NCI-H128 (cell line): ENCODE measurements at regions not wholly inside any gene's neighbourhood (a gene's known extent, or its start where the extent isn't known, plus 50 kb on each side); places are given as distances from the start of the nearest gene placed in this dataset.

ENCODE experiments used
- DNase-seq: peaks from one replicate; lab custom pipeline; 2025; ENCODE audit not compliant: unreplicated experiment; lab: John Stamatoyannopoulos, UW

DNA sequence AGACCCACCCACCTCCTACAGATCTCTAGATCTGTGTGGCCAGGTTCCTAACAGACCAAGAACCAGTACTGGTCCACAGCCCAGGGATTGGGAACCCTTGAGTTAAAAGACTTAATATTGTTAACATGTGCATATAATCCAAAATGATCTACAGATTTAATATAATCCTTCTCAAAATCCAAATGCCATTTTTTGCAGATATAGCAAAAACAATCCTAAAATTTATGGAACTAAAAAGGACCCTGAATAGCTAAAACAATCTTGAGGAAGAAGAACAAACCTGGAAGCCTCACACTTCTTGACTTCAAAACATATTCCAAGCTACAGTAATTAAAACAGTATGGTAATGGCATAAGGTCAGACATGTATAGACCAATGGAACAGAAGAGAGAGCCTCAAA lies 206.9 kb upstream of the SIX2 start:
- no peak for DNase-seq

DNA sequence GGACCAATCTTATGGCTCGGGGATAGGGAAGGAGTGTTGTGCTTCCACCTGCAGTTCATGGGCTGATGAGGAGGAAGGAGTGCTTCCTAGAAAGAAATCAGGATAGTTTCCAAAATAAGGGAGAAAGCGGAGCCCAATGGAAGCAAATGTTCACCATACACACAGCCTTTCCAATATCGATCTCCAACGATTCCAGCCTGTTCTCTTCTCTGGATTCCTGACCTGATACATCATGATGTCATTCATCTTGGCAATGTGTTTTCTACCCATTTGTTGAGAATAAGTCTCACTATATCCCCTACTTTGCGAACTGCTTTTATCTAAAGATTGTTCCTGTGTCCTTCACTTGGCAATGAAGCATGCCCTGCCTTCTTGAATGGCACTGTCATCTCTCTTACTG lies 205.3 kb upstream of the SIX2 start:
- no peak for DNase-seq

DNA sequence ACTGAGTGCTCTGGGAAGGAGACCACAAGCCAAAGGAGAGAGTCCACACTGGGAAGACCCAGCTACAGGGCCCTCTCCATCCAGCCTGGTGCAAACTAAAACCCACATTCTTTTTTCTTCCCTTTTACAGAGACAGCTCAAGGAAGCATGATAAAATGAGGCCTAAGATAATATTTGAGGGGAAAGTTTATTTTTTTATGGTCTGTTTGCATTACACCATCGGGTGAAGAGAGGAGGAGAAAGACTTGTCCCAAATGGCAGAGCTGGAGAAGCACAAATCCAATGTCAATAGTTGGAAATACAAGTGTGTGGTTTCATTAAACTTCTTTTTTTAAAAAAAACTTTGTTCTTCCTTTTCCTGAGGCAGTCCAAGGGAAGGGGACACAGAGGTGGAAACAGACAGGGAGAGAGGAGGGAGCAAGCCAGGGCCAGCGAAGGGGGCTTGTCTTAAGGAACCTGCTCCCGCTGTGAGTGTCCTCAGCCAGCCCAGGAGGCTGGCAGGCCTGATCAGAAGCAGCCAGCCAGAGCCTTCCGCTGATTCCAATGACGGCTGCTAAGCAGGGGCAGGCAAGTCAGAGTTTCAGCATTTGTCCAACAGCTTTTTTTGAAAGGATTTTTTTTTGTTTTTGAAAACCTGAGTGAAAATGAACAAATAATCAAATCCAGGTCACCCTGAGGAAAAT lies 203.8 kb upstream of the SIX2 start:
- DNase-seq = no peak

DNA sequence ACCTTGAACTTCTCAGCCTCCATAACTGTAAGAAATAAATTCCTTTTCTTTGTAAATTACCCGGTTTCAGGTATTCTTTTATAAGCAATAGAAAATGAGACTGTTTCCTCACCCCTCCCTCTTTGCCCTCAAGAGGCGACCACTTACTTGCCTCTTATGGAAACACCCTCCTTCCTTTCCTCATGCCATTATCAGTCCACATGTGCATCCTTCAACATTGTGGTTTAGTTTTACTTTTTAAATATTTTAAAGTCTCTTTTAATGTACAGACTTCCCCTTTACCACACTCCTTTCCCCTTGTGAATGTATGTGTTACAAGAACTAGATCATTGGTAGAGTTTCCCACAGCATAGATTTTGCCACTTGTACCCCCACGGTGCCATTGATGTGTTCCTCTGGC lies 202.4 kb upstream of the SIX2 start:
- DNase-seq = no peak

DNA sequence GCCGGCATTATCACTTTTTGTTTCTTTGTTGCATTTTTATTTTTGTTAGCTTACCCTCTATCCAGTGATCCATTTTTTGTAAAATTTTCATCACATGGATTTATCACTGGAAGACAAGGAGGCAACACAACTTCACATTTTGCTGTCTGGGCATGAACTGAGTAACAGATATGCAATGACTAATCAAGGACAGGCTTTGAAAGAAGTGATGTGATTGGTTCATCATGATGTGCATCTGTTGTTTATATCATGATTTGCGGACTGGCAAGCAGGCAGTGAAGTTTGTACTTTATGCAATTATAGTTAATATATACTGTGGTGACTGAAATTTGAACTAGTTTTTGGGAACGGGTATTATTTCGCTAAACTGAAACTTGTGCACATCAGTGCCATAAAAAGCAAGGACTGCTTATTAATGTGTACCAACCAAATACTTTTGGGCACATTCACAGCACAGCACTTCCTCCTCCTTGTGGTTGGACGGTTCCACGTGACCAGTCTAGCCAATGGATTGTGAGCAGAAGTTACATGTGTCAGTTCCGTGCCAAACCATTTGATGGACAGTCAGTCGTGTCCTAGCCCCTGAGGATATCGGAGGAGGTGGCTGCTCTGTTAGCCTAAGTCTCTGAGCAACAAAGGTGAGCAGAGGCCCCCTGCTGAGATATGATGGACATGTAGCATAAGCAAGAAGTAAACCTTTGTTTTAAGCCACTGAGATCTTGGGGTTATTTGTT lies 201.4 kb upstream of the SIX2 start:
- no peak for DNase-seq

DNA sequence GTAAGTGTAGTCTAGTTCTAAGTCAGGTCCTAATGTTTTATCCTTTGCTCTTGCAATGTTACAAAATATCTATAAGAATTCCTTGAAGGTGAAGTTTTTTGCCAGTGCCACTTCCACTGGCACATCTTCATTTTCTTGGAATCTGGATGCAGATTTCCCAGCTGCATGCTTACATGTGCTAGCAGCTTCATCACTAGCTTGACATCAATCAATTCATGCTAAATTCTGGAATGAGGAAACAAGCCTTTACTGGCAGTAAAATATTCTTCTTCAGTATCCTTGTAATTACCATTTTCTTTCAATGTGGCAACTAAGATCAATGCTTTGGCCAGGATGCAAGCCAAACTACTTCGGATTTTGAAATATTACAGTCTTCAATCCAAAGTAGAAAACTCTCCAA lies 200.6 kb upstream of the SIX2 start:
- DNase-seq = no peak

DNA sequence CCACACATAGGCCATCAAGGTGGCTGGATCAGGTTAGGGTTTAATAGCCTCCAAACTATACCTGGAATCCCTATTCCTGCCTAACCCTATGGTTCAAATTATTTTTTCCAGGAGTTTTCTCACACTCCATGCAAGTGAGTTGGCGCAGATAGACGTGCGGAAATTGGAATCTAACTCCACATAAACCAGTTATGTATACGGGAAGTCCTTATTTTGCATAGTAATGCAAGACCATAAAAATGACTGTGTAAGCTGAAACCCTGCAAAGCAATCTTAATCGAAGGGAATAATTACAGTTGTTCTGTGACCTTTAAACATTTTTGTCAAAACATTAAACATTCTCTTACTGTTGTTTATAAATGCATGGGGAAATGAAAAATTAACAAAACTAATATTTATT lies 200.1 kb upstream of the SIX2 start:
- no peak for DNase-seq

DNA sequence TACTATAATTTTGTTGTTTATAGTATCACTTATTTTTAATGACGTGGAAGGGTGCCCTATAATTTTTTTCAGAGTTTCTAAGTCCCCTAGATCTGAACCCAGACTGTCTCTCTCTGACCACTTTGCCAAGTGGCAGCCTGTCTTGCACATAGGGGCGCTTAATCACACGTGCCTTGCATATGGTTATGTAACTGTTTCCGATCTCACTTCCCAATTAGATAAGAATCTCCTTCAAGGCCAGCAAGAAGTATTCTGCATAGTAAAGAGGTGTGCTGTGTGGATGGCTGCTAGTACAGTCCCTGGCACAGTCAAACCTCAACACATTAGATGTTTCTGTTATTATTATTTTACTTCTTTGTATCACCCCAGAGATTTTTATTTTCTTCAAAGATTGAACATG lies 197.8 kb upstream of the SIX2 start:
- DNase-seq = no peak

DNA sequence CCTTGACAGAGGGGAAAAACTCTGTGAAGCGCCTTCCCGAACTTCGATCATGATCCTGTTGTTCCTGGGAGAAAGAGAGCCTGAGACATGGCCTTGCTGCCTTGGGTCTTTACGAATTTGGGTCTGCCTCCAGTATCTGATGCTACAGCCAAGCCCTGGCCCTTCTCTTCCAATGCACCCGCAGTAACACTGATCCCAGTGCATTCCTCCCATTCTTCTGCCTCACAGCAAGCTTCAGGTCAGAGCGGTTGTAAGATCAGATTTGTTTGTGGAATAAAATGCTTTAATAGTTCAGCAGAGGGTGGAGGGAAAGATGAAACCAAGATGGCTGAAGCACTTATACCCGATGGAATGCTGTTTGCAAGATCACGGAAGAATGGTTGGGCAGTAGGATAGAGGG lies 196.7 kb upstream of the SIX2 start:
- no peak for DNase-seq

DNA sequence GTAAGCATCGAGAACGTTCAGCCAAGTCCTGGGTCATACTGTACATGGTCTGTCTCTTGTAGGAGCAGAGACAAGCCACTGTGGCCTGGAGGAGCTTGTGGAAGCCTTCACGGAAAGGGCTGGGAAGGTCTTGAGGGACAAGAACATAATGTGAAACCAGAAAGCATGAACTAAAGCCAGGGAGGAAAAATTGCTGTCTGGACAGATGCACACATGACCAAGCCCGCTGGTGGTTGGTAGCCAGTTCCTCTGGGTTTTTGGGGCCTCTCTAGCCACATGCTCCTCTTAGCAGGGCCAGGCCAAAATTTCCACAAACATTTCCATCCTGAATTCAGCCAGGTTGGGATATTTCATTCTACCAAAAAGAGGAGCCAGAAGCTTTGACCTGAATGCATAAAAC lies 196.2 kb upstream of the SIX2 start:
- DNase-seq = no peak

DNA sequence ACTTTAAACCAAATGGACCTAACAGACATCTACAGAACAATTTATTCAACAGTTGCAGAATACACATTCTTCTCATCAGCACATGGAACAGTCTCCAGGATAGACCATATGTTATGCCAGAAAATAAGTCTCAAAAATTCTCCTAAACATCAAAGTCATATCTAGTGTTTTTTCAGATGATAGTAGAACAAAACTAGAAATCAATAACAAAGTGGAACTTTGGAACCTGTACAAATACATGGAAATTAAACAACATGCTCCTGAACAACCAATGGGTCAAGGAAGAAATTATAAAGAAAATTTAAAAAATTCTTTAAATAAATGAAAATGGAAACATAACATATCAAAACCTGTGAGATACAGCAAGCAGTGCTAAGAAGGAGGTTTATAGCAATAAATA lies 194.1 kb upstream of the SIX2 start:
- no peak for DNase-seq

DNA sequence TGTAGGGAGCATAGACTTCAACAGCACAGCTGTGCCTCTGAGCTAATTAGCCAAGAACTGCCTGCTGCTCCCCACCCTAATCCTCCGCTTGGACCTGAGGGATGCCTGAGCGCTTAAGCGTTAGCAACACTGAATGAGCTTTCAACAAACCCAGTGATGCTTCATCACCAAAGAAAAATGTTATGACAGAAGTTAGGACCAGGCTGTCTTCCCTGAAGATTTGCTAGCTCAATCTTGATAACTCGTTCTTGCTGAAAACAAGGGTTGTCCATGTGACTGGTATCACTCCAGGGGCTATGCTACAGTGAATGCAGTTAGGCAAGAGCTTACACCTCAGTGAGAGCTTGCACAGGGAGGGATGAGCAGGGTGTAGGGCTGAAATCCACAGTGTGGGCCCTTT lies 190.7 kb upstream of the SIX2 start:
- DNase-seq = no peak

DNA sequence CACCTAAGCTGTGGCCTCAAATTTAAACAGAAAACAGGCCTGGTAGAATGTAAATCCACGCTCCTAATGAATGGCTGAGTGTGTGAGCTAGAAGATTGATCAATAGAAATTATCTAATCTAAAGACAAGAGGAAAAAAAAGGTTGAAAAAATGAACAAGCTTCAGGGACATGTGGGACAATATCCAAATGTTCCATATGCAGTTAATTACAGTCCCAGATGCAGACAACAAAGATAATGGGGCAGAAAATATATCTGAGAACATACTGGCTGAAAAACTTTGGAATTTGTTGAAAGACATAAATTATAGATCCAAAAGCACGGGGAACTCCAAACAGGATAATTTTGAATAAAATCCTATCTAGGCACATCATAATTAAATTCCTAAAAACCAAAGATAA lies 186.7 kb upstream of the SIX2 start:
- DNase-seq = no peak

DNA sequence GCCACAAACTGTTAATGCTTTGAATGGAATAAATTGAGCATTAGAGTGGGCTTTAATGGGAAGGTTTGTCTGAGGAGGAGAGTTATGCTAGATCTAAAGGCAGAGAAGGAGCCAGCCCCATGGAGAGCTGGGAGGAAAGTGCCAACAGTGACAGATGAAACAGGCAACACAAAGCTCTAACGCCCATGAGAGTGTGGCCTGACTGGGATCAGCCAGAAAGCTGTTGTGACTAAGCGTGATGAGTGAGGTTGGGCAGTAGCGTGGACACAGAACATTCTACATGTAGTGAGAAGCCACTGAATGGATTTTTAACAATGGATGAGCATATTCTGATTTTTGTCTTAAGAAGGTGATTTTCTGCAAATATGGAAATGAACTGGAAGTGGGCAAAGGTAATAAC lies 185.3 kb upstream of the SIX2 start:
- no peak for DNase-seq

DNA sequence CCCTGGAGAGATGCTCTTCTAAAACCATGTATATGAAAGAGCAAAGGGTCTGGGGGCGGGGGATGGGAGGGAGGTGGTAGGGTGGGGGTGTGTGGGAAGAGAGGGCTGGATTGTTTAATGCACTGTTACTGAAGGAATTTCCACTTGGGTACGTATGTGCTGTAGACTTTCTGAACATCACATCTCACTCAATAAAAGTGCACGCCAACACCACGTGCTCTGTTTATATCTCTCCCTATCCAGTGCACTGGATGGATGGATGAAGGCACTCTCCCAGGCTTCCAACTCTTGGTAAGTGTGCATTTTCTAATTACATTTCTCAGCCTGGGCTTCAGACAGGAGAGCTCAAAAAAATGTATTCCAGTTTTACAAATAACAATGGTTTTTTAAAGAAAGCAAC lies 184.3 kb upstream of the SIX2 start:
- DNase-seq = no peak

DNA sequence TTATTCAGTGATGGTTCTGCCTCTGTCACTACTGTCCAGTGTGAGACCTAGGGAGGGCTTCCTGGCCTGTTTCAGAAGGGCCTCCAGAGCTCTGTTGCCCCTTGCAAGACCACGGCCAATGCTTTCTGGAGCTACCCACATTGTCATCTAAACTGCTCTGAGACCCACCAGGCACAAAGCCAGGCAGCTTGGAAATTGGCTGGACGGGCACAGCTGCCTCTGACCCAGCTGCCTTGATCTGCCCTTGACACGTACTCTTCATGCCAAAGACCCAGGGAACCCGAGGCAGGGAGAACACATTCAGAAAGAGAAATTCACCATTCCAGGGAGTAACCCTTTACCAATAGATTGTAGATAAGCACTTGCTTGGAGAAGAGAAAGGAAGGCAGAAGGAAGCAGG lies 183.7 kb upstream of the SIX2 start:
- no peak for DNase-seq

DNA sequence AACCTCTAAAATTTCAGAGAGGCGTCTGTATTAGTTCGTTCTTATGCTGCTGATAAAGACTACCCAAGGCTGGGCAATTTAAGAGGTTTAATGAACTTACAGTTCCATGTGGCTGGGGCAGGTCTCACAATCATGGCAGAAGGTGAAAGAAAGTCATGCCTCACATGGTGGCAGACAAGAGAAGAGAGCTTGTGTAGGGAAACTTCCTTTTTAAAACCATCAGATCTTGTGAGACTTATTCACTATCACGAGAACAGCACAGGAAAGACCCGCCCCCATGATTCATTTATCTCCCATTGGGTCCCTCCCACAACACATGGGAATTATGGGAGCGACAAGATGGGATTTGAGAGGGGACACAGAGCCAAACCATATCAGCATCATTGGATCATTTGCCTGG lies 183.2 kb upstream of the SIX2 start:
- no peak for DNase-seq

DNA sequence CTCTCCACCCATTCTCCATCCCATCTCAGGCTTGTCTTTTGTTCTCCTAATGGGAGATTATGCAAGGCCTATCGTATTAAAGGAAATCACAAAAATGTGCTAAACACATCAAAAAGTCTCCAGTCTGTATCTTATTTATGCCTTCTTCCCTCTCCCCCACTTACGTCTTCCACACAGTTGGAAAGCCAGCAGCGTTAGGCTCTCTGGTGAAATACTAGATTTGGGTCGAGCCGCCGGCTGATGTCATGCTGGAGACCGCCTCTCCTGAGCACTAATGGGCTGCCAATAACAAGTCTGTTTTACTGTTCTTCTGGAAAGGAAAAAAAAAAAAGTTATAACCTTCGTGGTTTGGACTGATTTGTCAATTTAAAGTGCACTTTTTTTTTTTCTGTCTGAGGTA lies 182.7 kb upstream of the SIX2 start:
- no peak for DNase-seq

DNA sequence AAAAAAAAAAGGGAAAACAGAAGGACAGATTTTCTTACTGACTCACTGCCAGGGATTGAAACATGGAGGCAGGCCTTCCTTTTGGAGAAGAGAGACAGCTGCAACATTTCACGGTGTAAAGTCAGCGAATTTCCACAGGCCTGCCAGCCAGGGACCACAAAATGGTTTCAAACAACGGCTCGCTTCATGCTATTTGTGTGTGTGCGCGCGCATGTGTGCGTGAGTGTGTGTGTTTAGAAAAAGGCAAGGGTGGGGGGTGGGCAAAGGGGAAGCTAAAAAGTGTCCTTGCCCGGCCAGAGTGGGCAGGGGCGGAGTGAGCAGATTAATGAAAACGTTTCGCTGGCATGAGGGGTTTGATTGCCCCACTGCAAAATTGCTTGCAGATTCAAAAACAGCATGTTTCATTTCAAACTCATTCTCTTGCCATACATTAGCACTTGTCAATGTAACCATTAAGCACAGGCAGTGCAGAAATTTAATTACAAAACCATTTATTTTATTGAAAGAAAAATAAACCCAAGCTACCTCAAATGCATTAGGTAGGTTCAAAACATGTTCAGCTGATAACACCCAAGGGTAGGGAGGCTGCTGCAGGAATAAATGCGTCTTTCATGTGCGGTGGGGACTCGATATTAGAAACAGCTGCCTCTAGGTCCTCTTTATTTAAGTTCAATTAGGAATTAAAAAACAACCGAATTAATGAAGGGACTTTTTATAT lies 182.1 kb upstream of the SIX2 start:
- DNase-seq = no peak

DNA sequence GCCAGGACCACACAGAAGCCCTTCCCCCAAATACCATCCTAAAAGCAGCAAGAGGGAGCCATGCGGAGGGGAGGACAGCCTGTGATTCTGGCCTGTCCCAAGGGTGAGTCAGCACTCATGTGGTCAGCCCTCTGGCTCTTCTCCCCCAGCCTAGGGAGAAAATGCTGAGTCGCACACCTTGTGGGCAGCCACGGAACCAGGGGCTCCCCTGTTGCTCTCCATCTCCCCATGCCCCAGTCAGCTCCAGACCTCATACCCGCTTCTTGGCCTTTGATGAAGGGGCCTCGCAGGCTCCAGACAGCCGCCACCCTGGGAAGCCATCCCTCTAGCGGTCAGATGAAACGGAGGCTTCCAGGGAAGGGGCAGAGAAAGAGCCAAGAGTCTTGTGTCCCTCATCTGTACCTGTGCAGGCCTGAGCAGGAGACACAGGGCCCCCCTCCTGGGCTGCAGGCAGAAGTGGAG lies 181.3 kb upstream of the SIX2 start:
- DNase-seq = no peak

DNA sequence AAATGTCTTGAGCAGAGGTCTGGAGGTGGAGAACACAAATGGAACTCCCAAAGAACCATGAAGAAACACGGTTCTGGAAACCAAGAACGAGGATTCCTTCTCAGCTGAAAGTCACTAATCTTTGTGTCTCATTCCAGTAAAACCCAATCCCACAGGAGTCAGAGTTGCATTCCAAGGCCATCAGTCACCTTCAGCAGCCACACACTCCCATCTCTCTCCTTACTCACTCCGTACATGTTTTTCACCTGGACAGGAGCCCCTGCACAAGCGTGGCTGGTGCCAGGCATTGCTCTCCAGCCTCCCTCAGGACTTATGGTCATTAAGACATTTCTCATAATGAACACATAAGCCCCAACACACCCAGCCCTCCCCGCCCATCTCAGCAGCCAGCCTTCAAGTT lies 175.4 kb upstream of the SIX2 start:
- DNase-seq = no peak

DNA sequence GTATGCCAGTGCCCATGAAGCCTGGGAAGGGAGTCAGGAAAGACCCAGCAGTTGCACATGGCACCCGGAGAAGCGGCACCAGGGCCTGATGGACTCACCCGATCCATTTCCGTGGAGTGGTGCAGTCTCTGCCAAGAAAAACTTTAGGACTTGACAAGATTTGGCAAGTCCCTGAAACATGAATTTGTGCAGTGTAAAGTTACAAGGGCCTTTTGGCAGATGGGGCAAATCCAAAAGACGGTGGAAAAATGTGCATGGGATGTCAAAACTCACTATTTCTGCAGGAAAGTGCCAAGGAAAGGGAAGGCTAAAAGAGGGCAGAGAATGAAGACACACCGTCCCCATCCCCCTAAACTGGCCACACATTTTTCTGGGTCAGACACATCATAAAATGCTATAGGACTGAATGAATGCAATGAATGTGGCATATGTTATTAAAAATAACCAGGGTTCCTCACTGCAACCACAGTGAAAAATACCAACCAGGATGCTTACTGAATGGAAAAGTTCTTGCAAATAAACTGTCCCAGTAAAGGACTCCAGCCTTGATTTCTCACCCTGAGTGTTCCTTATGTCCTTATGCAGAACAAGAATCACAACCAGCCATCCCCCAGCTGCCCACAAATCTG lies 173.5 kb upstream of the SIX2 start:
- DNase-seq = no peak
